WTC11 (cell line): ENCODE measurements at regions not wholly inside any gene's neighbourhood (a gene's known extent, or its start where the extent isn't known, plus 50 kb on each side); places are given as distances from the start of the nearest gene placed in this dataset.

Experiments
- ATAC-seq: fragments of 200-7000 bp; cut with Tn5 transposase; 2 replicates; pipeline ENCODE4 v1.10.0; 2021; ENCODE audit warnings: mild to moderate bottlenecking, moderate library complexity
- CTCF ChIA-PET: fragments of 300-600 bp; sonication (Branson Sonifier 250); formaldehyde crosslinking; loops from one replicate; lab custom pipeline; 2021; ENCODE audit warnings: antibody characterized with exemption; lab: Charles Lee
- POLR2A ChIA-PET: fragments of 350-600 bp; sonication (Branson Sonifier 250); formaldehyde crosslinking; loops from one replicate; lab custom pipeline; 2021; ENCODE audit warnings: antibody characterized with exemption; lab: Charles Lee
- DNase-seq: peaks from one replicate; pipeline ENCODE4 v3.0.0; 2021; ENCODE audit warnings: low spot score
- H3K27ac Mint-ChIP-seq: 2 replicates; pipeline ENCODE4 v1.8.0; 2021; ENCODE audit warnings: mixed read lengths
- H3K27me3 Mint-ChIP-seq: 2 replicates; pipeline ENCODE4 v1.8.0; 2021; ENCODE audit warnings: low read depth, mild to moderate bottlenecking, moderate library complexity, mixed read lengths
- H3K36me3 Mint-ChIP-seq: 2 replicates; pipeline ENCODE4 v1.8.0; 2021; ENCODE audit warnings: mixed read lengths
- H3K4me1 Mint-ChIP-seq: 2 replicates; pipeline ENCODE4 v1.8.0; 2022; ENCODE audit warnings: mixed read lengths
- H3K4me3 Mint-ChIP-seq: 2 replicates; pipeline ENCODE4 v1.8.0; 2021; ENCODE audit warnings: mild to moderate bottlenecking, moderate library complexity, mixed read lengths
- H3K9me3 Mint-ChIP-seq: 2 replicates; pipeline ENCODE4 v1.8.0; 2021; ENCODE audit warnings: mixed read lengths
- ATF1 ChIP-seq: sonication (generic); formaldehyde crosslinking; IDR thresholded peaks from 2 replicates; pipeline ENCODE4 v1.8.1; 2023; ENCODE audit warnings: mild to moderate bottlenecking, moderate library complexity, missing genetic modification reagents
- CREM ChIP-seq: sonication (generic); formaldehyde crosslinking; IDR thresholded peaks from 2 replicates; pipeline ENCODE4 v1.8.1; 2022; ENCODE audit warnings: mild to moderate bottlenecking, missing genetic modification reagents, moderate library complexity
- JAZF1 ChIP-seq: fragments of 250-450 bp; sonication (Bioruptor Pico); IDR thresholded peaks from 2 replicates; pipeline ENCODE4 v1.9.0; 2021; ENCODE audit warnings: moderate library complexity, mild to moderate bottlenecking, inconsistent platforms
- JUN ChIP-seq: sonication (generic); formaldehyde crosslinking; IDR thresholded peaks from 2 replicates; pipeline ENCODE4 v1.8.0; 2023; ENCODE audit warnings: mild to moderate bottlenecking, missing genetic modification reagents
- NFATC4 ChIP-seq: fragments of 250-450 bp; sonication (Bioruptor Pico); IDR thresholded peaks from 2 replicates; pipeline ENCODE4 v1.9.0; 2021; ENCODE audit warnings: mild to moderate bottlenecking
- NR3C1 ChIP-seq: sonication (generic); formaldehyde crosslinking; conservative IDR thresholded peaks from 2 replicates; pipeline ENCODE4 v1.8.1; 2023; ENCODE audit warnings: low read depth, mild to moderate bottlenecking, missing genetic modification reagents
- TEAD4 ChIP-seq: sonication (generic); formaldehyde crosslinking; IDR thresholded peaks from 2 replicates; pipeline ENCODE4 v1.8.0; 2022; ENCODE audit warnings: mild to moderate bottlenecking, missing genetic modification reagents
- TP53 ChIP-seq: sonication (generic); formaldehyde crosslinking; IDR thresholded peaks from 2 replicates; pipeline ENCODE4 v1.8.1; 2023; ENCODE audit warnings: mild to moderate bottlenecking, missing genetic modification reagents
- ZNF121 ChIP-seq: sonication (generic); formaldehyde crosslinking; IDR thresholded peaks from 2 replicates; pipeline ENCODE4 v1.8.0; 2023; ENCODE audit warnings: missing genetic modification reagents
- ZNF138 ChIP-seq: sonication (generic); formaldehyde crosslinking; conservative IDR thresholded peaks from 2 replicates; pipeline ENCODE4 v1.8.1; 2022; ENCODE audit warnings: mild to moderate bottlenecking, moderate library complexity, missing genetic modification reagents
- TF ChIP-seq, protein P1 (sequence below): sonication (generic); formaldehyde crosslinking; IDR thresholded peaks from 2 replicates; pipeline ENCODE4 v1.8.1; 2023; ENCODE audit warnings: mild to moderate bottlenecking, missing genetic modification reagents
- TF ChIP-seq, protein P2 (sequence below): sonication (generic); formaldehyde crosslinking; IDR thresholded peaks from 2 replicates; pipeline ENCODE4 v1.8.0; 2023; ENCODE audit warnings: missing genetic modification reagents, mild to moderate bottlenecking, borderline replicate concordance
- TF ChIP-seq, protein P3 (sequence below): sonication (generic); formaldehyde crosslinking; IDR thresholded peaks from 2 replicates; pipeline ENCODE4 v1.8.0; 2022; ENCODE audit warnings: mild to moderate bottlenecking, missing genetic modification reagents
- TF ChIP-seq, protein P4 (sequence below): sonication (generic); formaldehyde crosslinking; IDR thresholded peaks from 2 replicates; pipeline ENCODE4 v1.8.1; 2023; ENCODE audit warnings: mild to moderate bottlenecking, missing genetic modification reagents, moderate library complexity
- TF ChIP-seq, protein P5 (sequence below): fragments of 200-600 bp; IDR thresholded peaks from 2 replicates; pipeline ENCODE4 v1.8.0; 2022; ENCODE audit warnings: antibody characterized with exemption
- TF ChIP-seq, protein P6 (sequence below): sonication (generic); formaldehyde crosslinking; IDR thresholded peaks from 2 replicates; pipeline ENCODE4 v1.8.1; 2022; ENCODE audit warnings: mild to moderate bottlenecking, moderate library complexity, missing genetic modification reagents
- TF ChIP-seq, protein P7 (sequence below): fragments of 250-450 bp; sonication (Bioruptor Pico); IDR thresholded peaks from 2 replicates; pipeline ENCODE4 v2.1.2; 2022; ENCODE audit warnings: mild to moderate bottlenecking, moderate library complexity
- TF ChIP-seq, protein P8 (sequence below): fragments of 250-450 bp; sonication (Bioruptor Pico); IDR thresholded peaks from 2 replicates; pipeline ENCODE4 v1.9.0; 2021; ENCODE audit warnings: mild to moderate bottlenecking, borderline replicate concordance

DNA sequence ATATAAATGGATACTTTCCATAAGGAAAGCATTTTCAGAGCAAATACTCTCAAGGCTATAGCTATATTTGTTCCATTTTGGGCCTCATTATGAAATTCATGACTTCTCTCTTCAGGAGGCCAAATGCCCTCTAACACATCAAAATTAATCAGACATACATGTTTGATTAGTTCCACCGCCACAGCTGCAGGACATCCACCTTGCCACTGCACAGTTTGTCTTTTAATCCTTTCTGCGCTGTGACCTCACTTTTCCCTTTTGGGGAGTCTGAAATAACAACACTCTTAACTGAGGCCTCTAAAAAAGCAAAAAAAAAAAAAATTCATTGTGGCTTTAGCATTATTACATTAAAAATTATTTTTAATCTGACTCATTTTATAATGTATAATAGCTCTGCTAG lies 279.1 kb upstream of the CDH12 start (continued):
- TF ChIP-seq, protein P1, sequence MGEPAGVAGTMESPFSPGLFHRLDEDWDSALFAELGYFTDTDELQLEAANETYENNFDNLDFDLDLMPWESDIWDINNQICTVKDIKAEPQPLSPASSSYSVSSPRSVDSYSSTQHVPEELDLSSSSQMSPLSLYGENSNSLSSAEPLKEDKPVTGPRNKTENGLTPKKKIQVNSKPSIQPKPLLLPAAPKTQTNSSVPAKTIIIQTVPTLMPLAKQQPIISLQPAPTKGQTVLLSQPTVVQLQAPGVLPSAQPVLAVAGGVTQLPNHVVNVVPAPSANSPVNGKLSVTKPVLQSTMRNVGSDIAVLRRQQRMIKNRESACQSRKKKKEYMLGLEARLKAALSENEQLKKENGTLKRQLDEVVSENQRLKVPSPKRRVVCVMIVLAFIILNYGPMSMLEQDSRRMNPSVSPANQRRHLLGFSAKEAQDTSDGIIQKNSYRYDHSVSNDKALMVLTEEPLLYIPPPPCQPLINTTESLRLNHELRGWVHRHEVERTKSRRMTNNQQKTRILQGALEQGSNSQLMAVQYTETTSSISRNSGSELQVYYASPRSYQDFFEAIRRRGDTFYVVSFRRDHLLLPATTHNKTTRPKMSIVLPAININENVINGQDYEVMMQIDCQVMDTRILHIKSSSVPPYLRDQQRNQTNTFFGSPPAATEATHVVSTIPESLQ (CRISPR knock-in tag): no peak
- TF ChIP-seq ATF1 (CRISPR knock-in tag) (no peak), NFATC4 (CRISPR knock-in tag) (no peak)
- TF ChIP-seq, protein P2, sequence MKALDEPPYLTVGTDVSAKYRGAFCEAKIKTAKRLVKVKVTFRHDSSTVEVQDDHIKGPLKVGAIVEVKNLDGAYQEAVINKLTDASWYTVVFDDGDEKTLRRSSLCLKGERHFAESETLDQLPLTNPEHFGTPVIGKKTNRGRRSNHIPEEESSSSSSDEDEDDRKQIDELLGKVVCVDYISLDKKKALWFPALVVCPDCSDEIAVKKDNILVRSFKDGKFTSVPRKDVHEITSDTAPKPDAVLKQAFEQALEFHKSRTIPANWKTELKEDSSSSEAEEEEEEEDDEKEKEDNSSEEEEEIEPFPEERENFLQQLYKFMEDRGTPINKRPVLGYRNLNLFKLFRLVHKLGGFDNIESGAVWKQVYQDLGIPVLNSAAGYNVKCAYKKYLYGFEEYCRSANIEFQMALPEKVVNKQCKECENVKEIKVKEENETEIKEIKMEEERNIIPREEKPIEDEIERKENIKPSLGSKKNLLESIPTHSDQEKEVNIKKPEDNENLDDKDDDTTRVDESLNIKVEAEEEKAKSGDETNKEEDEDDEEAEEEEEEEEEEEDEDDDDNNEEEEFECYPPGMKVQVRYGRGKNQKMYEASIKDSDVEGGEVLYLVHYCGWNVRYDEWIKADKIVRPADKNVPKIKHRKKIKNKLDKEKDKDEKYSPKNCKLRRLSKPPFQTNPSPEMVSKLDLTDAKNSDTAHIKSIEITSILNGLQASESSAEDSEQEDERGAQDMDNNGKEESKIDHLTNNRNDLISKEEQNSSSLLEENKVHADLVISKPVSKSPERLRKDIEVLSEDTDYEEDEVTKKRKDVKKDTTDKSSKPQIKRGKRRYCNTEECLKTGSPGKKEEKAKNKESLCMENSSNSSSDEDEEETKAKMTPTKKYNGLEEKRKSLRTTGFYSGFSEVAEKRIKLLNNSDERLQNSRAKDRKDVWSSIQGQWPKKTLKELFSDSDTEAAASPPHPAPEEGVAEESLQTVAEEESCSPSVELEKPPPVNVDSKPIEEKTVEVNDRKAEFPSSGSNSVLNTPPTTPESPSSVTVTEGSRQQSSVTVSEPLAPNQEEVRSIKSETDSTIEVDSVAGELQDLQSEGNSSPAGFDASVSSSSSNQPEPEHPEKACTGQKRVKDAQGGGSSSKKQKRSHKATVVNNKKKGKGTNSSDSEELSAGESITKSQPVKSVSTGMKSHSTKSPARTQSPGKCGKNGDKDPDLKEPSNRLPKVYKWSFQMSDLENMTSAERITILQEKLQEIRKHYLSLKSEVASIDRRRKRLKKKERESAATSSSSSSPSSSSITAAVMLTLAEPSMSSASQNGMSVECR (CRISPR knock-in tag): no peak
- TF ChIP-seq, all 79 proteins: peak for 0

DNA sequence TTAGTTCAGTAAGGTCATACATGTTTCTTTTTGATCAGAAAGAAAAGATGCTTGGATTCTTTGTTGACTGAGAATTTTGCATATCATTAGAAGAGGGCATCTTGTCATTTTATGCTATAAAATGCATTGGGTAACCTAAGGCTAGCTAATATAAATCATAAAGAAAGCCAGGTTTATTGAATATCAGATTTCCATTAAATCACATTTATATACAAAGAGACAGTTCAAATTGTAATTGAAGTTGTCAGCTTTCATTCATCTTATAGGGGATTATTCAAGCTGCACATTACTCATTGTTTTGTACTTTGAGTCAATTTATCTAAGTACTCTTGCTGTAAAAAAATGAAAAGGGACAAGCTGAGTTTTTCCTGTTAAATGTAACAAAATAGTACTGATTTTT lies 259.1 kb upstream of the CDH12 start:
- Mint-ChIP-seq H3K27me3 (no peaks in the 10 kb centered on the region), H3K4me1 (no peaks in the 10 kb centered on the region), H3K4me3 (no peak overlapping the region), H3K27ac (no peak overlapping the region), H3K36me3 (no peaks in the 10 kb centered on the region), H3K9me3 (peaks cover 2% of the 10 kb centered on the region)
- POLR2A ChIA-PET: no interaction called here
- DNase-seq: no peak
- CTCF ChIA-PET: no interaction called here
- ATAC-seq: no peak
- TF ChIP-seq, protein P3, sequence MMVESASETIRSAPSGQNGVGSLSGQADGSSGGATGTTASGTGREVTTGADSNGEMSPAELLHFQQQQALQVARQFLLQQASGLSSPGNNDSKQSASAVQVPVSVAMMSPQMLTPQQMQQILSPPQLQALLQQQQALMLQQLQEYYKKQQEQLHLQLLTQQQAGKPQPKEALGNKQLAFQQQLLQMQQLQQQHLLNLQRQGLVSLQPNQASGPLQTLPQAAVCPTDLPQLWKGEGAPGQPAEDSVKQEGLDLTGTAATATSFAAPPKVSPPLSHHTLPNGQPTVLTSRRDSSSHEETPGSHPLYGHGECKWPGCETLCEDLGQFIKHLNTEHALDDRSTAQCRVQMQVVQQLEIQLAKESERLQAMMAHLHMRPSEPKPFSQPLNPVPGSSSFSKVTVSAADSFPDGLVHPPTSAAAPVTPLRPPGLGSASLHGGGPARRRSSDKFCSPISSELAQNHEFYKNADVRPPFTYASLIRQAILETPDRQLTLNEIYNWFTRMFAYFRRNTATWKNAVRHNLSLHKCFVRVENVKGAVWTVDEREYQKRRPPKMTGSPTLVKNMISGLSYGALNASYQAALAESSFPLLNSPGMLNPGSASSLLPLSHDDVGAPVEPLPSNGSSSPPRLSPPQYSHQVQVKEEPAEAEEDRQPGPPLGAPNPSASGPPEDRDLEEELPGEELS (CRISPR knock-in tag): no peak
- TF ChIP-seq, protein P4, sequence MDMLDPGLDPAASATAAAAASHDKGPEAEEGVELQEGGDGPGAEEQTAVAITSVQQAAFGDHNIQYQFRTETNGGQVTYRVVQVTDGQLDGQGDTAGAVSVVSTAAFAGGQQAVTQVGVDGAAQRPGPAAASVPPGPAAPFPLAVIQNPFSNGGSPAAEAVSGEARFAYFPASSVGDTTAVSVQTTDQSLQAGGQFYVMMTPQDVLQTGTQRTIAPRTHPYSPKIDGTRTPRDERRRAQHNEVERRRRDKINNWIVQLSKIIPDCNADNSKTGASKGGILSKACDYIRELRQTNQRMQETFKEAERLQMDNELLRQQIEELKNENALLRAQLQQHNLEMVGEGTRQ: no peak
- TF ChIP-seq ZNF121 (CRISPR knock-in tag) (no peak), TEAD4 (CRISPR knock-in tag) (no peak), NR3C1 (CRISPR knock-in tag) (no peak), ZNF138 (CRISPR knock-in tag) (no peak), JAZF1 (no peak), CREM (CRISPR knock-in tag) (no peak), JUN (no peak), TP53 (CRISPR knock-in tag) (no peak)
- TF ChIP-seq, protein P5, sequence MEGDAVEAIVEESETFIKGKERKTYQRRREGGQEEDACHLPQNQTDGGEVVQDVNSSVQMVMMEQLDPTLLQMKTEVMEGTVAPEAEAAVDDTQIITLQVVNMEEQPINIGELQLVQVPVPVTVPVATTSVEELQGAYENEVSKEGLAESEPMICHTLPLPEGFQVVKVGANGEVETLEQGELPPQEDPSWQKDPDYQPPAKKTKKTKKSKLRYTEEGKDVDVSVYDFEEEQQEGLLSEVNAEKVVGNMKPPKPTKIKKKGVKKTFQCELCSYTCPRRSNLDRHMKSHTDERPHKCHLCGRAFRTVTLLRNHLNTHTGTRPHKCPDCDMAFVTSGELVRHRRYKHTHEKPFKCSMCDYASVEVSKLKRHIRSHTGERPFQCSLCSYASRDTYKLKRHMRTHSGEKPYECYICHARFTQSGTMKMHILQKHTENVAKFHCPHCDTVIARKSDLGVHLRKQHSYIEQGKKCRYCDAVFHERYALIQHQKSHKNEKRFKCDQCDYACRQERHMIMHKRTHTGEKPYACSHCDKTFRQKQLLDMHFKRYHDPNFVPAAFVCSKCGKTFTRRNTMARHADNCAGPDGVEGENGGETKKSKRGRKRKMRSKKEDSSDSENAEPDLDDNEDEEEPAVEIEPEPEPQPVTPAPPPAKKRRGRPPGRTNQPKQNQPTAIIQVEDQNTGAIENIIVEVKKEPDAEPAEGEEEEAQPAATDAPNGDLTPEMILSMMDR: no peak
- TF ChIP-seq, protein P6, sequence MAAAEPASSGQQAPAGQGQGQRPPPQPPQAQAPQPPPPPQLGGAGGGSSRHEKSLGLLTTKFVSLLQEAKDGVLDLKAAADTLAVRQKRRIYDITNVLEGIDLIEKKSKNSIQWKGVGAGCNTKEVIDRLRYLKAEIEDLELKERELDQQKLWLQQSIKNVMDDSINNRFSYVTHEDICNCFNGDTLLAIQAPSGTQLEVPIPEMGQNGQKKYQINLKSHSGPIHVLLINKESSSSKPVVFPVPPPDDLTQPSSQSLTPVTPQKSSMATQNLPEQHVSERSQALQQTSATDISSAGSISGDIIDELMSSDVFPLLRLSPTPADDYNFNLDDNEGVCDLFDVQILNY (CRISPR knock-in tag): no peak
- TF ChIP-seq, protein P7, sequence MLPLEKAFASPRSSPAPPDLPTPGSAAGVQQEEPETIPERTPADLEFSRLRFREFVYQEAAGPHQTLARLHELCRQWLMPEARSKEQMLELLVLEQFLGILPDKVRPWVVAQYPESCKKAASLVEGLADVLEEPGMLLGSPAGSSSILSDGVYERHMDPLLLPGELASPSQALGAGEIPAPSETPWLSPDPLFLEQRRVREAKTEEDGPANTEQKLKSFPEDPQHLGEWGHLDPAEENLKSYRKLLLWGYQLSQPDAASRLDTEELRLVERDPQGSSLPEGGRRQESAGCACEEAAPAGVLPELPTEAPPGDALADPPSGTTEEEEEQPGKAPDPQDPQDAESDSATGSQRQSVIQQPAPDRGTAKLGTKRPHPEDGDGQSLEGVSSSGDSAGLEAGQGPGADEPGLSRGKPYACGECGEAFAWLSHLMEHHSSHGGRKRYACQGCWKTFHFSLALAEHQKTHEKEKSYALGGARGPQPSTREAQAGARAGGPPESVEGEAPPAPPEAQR (CRISPR knock-in tag): no peak
- TF ChIP-seq, protein P8, sequence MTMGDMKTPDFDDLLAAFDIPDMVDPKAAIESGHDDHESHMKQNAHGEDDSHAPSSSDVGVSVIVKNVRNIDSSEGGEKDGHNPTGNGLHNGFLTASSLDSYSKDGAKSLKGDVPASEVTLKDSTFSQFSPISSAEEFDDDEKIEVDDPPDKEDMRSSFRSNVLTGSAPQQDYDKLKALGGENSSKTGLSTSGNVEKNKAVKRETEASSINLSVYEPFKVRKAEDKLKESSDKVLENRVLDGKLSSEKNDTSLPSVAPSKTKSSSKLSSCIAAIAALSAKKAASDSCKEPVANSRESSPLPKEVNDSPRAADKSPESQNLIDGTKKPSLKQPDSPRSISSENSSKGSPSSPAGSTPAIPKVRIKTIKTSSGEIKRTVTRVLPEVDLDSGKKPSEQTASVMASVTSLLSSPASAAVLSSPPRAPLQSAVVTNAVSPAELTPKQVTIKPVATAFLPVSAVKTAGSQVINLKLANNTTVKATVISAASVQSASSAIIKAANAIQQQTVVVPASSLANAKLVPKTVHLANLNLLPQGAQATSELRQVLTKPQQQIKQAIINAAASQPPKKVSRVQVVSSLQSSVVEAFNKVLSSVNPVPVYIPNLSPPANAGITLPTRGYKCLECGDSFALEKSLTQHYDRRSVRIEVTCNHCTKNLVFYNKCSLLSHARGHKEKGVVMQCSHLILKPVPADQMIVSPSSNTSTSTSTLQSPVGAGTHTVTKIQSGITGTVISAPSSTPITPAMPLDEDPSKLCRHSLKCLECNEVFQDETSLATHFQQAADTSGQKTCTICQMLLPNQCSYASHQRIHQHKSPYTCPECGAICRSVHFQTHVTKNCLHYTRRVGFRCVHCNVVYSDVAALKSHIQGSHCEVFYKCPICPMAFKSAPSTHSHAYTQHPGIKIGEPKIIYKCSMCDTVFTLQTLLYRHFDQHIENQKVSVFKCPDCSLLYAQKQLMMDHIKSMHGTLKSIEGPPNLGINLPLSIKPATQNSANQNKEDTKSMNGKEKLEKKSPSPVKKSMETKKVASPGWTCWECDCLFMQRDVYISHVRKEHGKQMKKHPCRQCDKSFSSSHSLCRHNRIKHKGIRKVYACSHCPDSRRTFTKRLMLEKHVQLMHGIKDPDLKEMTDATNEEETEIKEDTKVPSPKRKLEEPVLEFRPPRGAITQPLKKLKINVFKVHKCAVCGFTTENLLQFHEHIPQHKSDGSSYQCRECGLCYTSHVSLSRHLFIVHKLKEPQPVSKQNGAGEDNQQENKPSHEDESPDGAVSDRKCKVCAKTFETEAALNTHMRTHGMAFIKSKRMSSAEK: no peak
